ACC112 (cell line): ENCODE measurements at regions not wholly inside any gene's neighbourhood (a gene's known extent, or its start where the extent isn't known, plus 50 kb on each side); places are given as distances from the start of the nearest gene placed in this dataset.

ENCODE experiments used
- H2AFZ ChIP-seq: fragments of 200-600 bp; sonication (generic); one replicate; pipeline ENCODE4 v1.6.0; 2017; ENCODE audit warnings: antibody characterized with exemption, low read length; ENCODE audit not compliant: unreplicated experiment
- H3K27ac ChIP-seq: fragments of 200-600 bp; sonication (generic); 2 replicates; pipeline ENCODE4 v1.5.1; 2014; ENCODE audit warnings: low read depth, mild to moderate bottlenecking, antibody characterized with exemption, low read length, moderate library complexity
- H3K27me3 ChIP-seq: fragments of 200-600 bp; sonication (generic); 2 replicates; pipeline ENCODE4 v1.6.1; 2014; ENCODE audit warnings: mild to moderate bottlenecking, antibody characterized with exemption, low read length, moderate library complexity, mixed read lengths; ENCODE audit not compliant: insufficient read depth
- H3K36me3 ChIP-seq: fragments of 200-600 bp; sonication (generic); 2 replicates; pipeline ENCODE4 v1.6.1; 2016; ENCODE audit warnings: mild to moderate bottlenecking, antibody characterized with exemption, low read length, moderate library complexity, mixed read lengths; ENCODE audit not compliant: insufficient read depth
- H3K4me1 ChIP-seq: fragments of 200-600 bp; sonication (generic); one replicate; pipeline ENCODE4 v1.6.1; 2016; ENCODE audit warnings: low read length, mixed read lengths; ENCODE audit not compliant: insufficient read depth, unreplicated experiment, control insufficient read depth
- H3K4me3 ChIP-seq: fragments of 200-600 bp; sonication (generic); 2 replicates; pipeline ENCODE4 v1.5.1; 2014; ENCODE audit warnings: mild to moderate bottlenecking, low read depth, low read length
- H3K79me2 ChIP-seq: fragments of 200-600 bp; sonication (generic); one replicate; pipeline ENCODE4 v1.6.0; 2016; ENCODE audit warnings: low read length; ENCODE audit not compliant: control insufficient read depth, unreplicated experiment, insufficient read depth

GRCh38 chr1:234842726-234843641, 233.0 kb upstream of the IRF2BP2 start:
- H3K27ac ChIP-seq: no peak overlapping the region
- H2AFZ ChIP-seq: no peak overlapping the region
- no peak overlapping the region for H3K4me3 ChIP-seq
- peaks cover 23% of the 10 kb centered on the region for H3K4me1 ChIP-seq
- H3K27me3 ChIP-seq: no peaks in the 10 kb centered on the region
- H3K36me3 ChIP-seq: no peaks in the 10 kb centered on the region
- H3K79me2 ChIP-seq: no peaks in the 10 kb centered on the region

- no peak overlapping the region for H3K4me3 ChIP-seq
- no peak overlapping the region for H3K27ac ChIP-seq
- H3K4me1 ChIP-seq: peaks cover 23% of the 10 kb centered on the region
These were observed 231.8 kb upstream of the IRF2BP2 start for GRCh38 chr1:234841710-234842231.

GRCh38 chr1:234841281-234841680, 231.3 kb upstream of the IRF2BP2 start:
- Histone ChIP-seq H3K4me3 (no peak overlapping the region), H3K79me2 (no peaks in the 10 kb centered on the region), H3K27me3 (no peaks in the 10 kb centered on the region), H2AFZ (no peak overlapping the region), H3K4me1 (peaks cover 23% of the 10 kb centered on the region), H3K27ac (no peak overlapping the region), H3K36me3 (no peaks in the 10 kb centered on the region)

More at GRCh38 chr1:234841710-234842231, 231.8 kb upstream of the IRF2BP2 start:
- H3K79me2 ChIP-seq: no peaks in the 10 kb centered on the region
- H3K27me3 ChIP-seq: no peaks in the 10 kb centered on the region
- H3K36me3 ChIP-seq: no peaks in the 10 kb centered on the region
- H2AFZ ChIP-seq: no peak overlapping the region

- Histone ChIP-seq H3K79me2 (no peaks in the 10 kb centered on the region), H3K4me3 (no peak overlapping the region), H3K27ac (no peak overlapping the region), H3K36me3 (no peaks in the 10 kb centered on the region), H2AFZ (no peak overlapping the region), H3K27me3 (no peaks in the 10 kb centered on the region), H3K4me1 (peaks cover 23% of the 10 kb centered on the region)
These were observed 230.9 kb upstream of the IRF2BP2 start for GRCh38 chr1:234840843-234841242.

- no peaks in the 10 kb centered on the region for H3K27me3 ChIP-seq
- H3K79me2 ChIP-seq: no peaks in the 10 kb centered on the region
- no peak overlapping the region for H3K27ac ChIP-seq
- peaks cover 21% of the 10 kb centered on the region for H3K4me1 ChIP-seq
- no peak overlapping the region for H3K4me3 ChIP-seq
- no peaks in the 10 kb centered on the region for H3K36me3 ChIP-seq
- no peak overlapping the region for H2AFZ ChIP-seq
These were observed 230.3 kb upstream of the IRF2BP2 start for GRCh38 chr1:234840253-234840652.

- Histone ChIP-seq H3K4me3 (no peak overlapping the region), H3K4me1 (peaks cover 17% of the 10 kb centered on the region), H2AFZ (no peak overlapping the region), H3K36me3 (no peaks in the 10 kb centered on the region), H3K27ac (no peak overlapping the region), H3K27me3 (no peaks in the 10 kb centered on the region), H3K79me2 (no peaks in the 10 kb centered on the region)
These were observed 229.7 kb upstream of the IRF2BP2 start for GRCh38 chr1:234839663-234840062.

- Histone ChIP-seq H3K4me1 (peaks cover 10% of the 10 kb centered on the region), H3K79me2 (no peaks in the 10 kb centered on the region), H3K36me3 (no peaks in the 10 kb centered on the region), H3K27me3 (no peaks in the 10 kb centered on the region), H2AFZ (no peak overlapping the region), H3K4me3 (no peak overlapping the region), H3K27ac (no peak overlapping the region)
These were observed 228.8 kb upstream of the IRF2BP2 start for GRCh38 chr1:234838820-234839219.

GRCh38 chr1:234838182-234838581, 228.2 kb upstream of the IRF2BP2 start:
- H3K36me3 ChIP-seq: no peaks in the 10 kb centered on the region
- H3K4me1 ChIP-seq: peaks cover 10% of the 10 kb centered on the region
- H3K27ac ChIP-seq: no peak overlapping the region
- no peak overlapping the region for H2AFZ ChIP-seq
- no peaks in the 10 kb centered on the region for H3K27me3 ChIP-seq
- H3K4me3 ChIP-seq: no peak overlapping the region
- no peaks in the 10 kb centered on the region for H3K79me2 ChIP-seq

GRCh38 chr1:234837713-234838112, 227.7 kb upstream of the IRF2BP2 start:
- Histone ChIP-seq H3K27me3 (no peaks in the 10 kb centered on the region), H3K4me1 (peaks cover 10% of the 10 kb centered on the region), H3K36me3 (no peaks in the 10 kb centered on the region), H3K27ac (no peak overlapping the region), H3K4me3 (no peak overlapping the region), H3K79me2 (no peaks in the 10 kb centered on the region), H2AFZ (no peak overlapping the region)

GRCh38 chr1:234836776-234837357, 226.9 kb upstream of the IRF2BP2 start:
- peaks cover 10% of the 10 kb centered on the region for H3K4me1 ChIP-seq
- no peaks in the 10 kb centered on the region for H3K79me2 ChIP-seq
- H3K27ac ChIP-seq: no peak overlapping the region
- H3K27me3 ChIP-seq: no peaks in the 10 kb centered on the region
- no peak overlapping the region for H2AFZ ChIP-seq
- H3K4me3 ChIP-seq: no peak overlapping the region
- H3K36me3 ChIP-seq: no peaks in the 10 kb centered on the region
